Esophagus muscularis mucosa (tissue), 4 donors: ENCODE measurements at regions not wholly inside any gene's neighbourhood (a gene's known extent, or its start where the extent isn't known, plus 50 kb on each side); places are given as distances from the start of the nearest gene placed in this dataset.

ENCODE experiments used
- DNase-seq: peaks from one replicate; pipeline ENCODE4 v3.0.0-alpha.2; 2017; ENCODE audit errors: extremely low spot score
- H3K27ac ChIP-seq, 4 donors: fragments of 200-600 bp; sonication (generic); replicated peaks in 1 of 4; 1 replicate in 3 of 4; 2 replicates in 1 of 4; pipeline ENCODE4 v1.5.1; 2016 to 2019; ENCODE audit warnings: mild to moderate bottlenecking in 1 of 4
- H3K27me3 ChIP-seq, 4 donors: fragments of 200-600 bp; sonication (generic); one replicate each; pipeline versions ENCODE4 v1.5.1 to v1.6.0; 2016 to 2019
- H3K36me3 ChIP-seq, 4 donors: fragments of 200-600 bp; sonication (generic); one replicate each; pipeline ENCODE4 v1.5.1; 2016 to 2019
- H3K4me1 ChIP-seq, 4 donors: fragments of 200-600 bp; sonication (generic); one replicate each; pipeline ENCODE4 v1.5.1; 2016 to 2019
- H3K4me3 ChIP-seq, 4 donors: fragments of 200-600 bp; sonication (generic); 1 replicate in 2 of 4; 2 replicates in 2 of 4; pipeline ENCODE4 v1.5.1; 2016 to 2019; ENCODE audit warnings: mild to moderate bottlenecking in 4 of 4, moderate library complexity in 1 of 4
- H3K9me3 ChIP-seq, 4 donors: fragments of 200-600 bp; sonication (generic); 1 replicate in 3 of 4; 2 replicates in 1 of 4; pipeline ENCODE4 v1.5.1; 2016 to 2019
- CTCF ChIP-seq, 3 experiments: fragments of 200-600 bp in 2 of 3; fragments of 450-650 bp in 1 of 3; sonication (generic) in 2 of 3; IDR thresholded peaks; one replicate each; pipeline ENCODE4 v1.5.1; 2017 to 2019; ENCODE audit warnings: antibody characterized with exemption in 3 of 3, mild to moderate bottlenecking in 2 of 3, moderate library complexity in 1 of 3
- EP300 ChIP-seq: sonication (generic); formaldehyde crosslinking; IDR thresholded peaks from one replicate; pipeline ENCODE4 v1.6.1; 2017; ENCODE audit warnings: antibody characterized with exemption
- POLR2A ChIP-seq: fragments of 450-650 bp; IDR thresholded peaks from one replicate; pipeline ENCODE4 v1.6.1; 2017; ENCODE audit warnings: antibody characterized with exemption, moderate library complexity, mild to moderate bottlenecking, low read depth
- POLR2AphosphoS5 ChIP-seq, 2 donors: sonication (generic); formaldehyde crosslinking; IDR thresholded peaks; one replicate each; pipeline ENCODE4 v1.6.1; 2017; ENCODE audit warnings: antibody characterized with exemption in 2 of 2
- WGBS: methylation state at CpG from one replicate; pipeline ENCODE4 v1.1.5; 2018; 5-methylcytosine and 5-hydroxymethylcytosine counted together
- intact Hi-C: fragments of 100-400 bp; cut with DNase I; formaldehyde crosslinking; loops from one replicate; pipeline ENCODE4 v1.15.1; 2023

- Histone ChIP-seq H3K4me3 (no peak overlapping the region), H3K36me3 (no peaks in the 10 kb centered on the region), H3K4me1 (no peaks in the 10 kb centered on the region), H3K9me3 (no peaks in the 10 kb centered on the region), H3K27ac (no peak overlapping the region), H3K27me3 (no peaks in the 10 kb centered on the region)
- DNase-seq, result no peak
- 75% methylated on average over 3 of the region's 3 CpGs for WGBS
- intact Hi-C loops, result no loop called here
- TF ChIP-seq POLR2A (no peak), CTCF (IDR thresholded peaks at IDR 0.05) (no peak)
Measured at GRCh38 chr5:166708291-166708690, 1583.2 kb upstream of the WWC1 start.

- no peak overlapping the region for H3K27ac ChIP-seq
- 56% methylated on average over 1 of the region's 1 CpG for WGBS
- TF ChIP-seq EP300, result no peak
- TF ChIP-seq POLR2AphosphoS5 (IDR thresholded peaks at IDR 0.05), result no peak
- TF ChIP-seq CTCF (IDR thresholded peaks at IDR 0.05), result no peak
- TF ChIP-seq POLR2A, result no peak
Measured at GRCh38 chr5:166709691-166710090, 1581.8 kb upstream of the WWC1 start.

GRCh38 chr5:166710271-166710670 is 1581.2 kb upstream of the WWC1 start:
- Histone ChIP-seq H3K27me3 (no peaks in the 10 kb centered on the region), H3K36me3 (no peaks in the 10 kb centered on the region), H3K4me3 (no peak overlapping the region), H3K4me1 (no peaks in the 10 kb centered on the region), H3K27ac (no peak overlapping the region), H3K9me3 (no peaks in the 10 kb centered on the region)
- TF ChIP-seq EP300, result no peak
- TF ChIP-seq POLR2A, result no peak
- no peak for TF ChIP-seq CTCF (IDR thresholded peaks at IDR 0.05)
- no peak for TF ChIP-seq POLR2AphosphoS5 (IDR thresholded peaks at IDR 0.05)
- 69% methylated on average over 2 of the region's 2 CpGs for WGBS
- no peak for DNase-seq
- intact Hi-C loops, result no loop called here

More at GRCh38 chr5:166709691-166710090, 1581.8 kb upstream of the WWC1 start:
- no peak overlapping the region for H3K4me3 ChIP-seq
- DNase-seq, result no peak
- H3K27me3 ChIP-seq, result no peaks in the 10 kb centered on the region
- intact Hi-C loops, result no loop called here
- H3K4me1 ChIP-seq, result no peaks in the 10 kb centered on the region
- no peaks in the 10 kb centered on the region for H3K36me3 ChIP-seq
- H3K9me3 ChIP-seq, result no peaks in the 10 kb centered on the region

- DNase-seq, result no peak
- Histone ChIP-seq H3K4me3 (no peak overlapping the region), H3K9me3 (no peaks in the 10 kb centered on the region), H3K36me3 (no peaks in the 10 kb centered on the region), H3K4me1 (no peaks in the 10 kb centered on the region), H3K27ac (no peak overlapping the region), H3K27me3 (no peaks in the 10 kb centered on the region)
- 47% methylated on average over 1 of the region's 1 CpG for WGBS
- intact Hi-C loops, result no loop called here
- TF ChIP-seq CTCF (IDR thresholded peaks at IDR 0.05) (no peak), POLR2AphosphoS5 (IDR thresholded peaks at IDR 0.05) (no peak), EP300 (no peak), POLR2A (no peak)
Measured at GRCh38 chr5:166712447-166713185, 1578.8 kb upstream of the WWC1 start.

- Histone ChIP-seq H3K9me3 (no peaks in the 10 kb centered on the region), H3K4me3 (no peak overlapping the region), H3K36me3 (no peaks in the 10 kb centered on the region), H3K27ac (no peak overlapping the region), H3K4me1 (no peaks in the 10 kb centered on the region), H3K27me3 (no peaks in the 10 kb centered on the region)
- no peak for TF ChIP-seq POLR2AphosphoS5 (IDR thresholded peaks at IDR 0.05)
- no peak for TF ChIP-seq POLR2A
- TF ChIP-seq EP300, result no peak
- TF ChIP-seq CTCF (IDR thresholded peaks at IDR 0.05), result no peak
- intact Hi-C loops, result no loop called here
- DNase-seq, result no peak
- 89% methylated on average over 8 of the region's 8 CpGs for WGBS
Measured at GRCh38 chr5:166713295-166713694, 1578.2 kb upstream of the WWC1 start.
